ENCODE measurements at regions not wholly inside any gene's neighbourhood (a gene's known extent, or its start where the extent isn't known, plus 50 kb on each side); places are given as distances from the start of the nearest gene placed in this dataset.

DNA sequence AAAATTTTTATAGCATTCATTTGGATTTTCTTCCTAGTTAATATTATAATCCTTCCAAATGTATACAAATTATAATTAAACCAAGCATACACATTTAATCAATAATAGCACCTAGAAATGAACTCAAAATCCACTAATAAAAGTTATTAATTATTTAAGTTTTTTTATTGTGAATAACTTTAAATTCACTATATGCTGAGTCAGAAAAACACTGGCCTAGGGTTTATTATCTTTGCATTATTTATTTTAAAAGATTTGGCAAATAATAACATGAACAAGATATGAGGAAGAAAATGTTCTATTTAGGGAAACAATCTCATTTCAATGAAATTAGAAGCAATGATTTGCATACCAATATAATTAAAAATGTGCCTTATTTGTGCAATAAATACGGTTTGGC lies 951.5 kb downstream of the KCNT2 start:
- no peak for TF ChIP-seq EZH2 (IDR thresholded peaks at IDR 0.05; ENCODE audit: borderline replicate concordance, low read length)
- TF ChIP-seq, protein P1, sequence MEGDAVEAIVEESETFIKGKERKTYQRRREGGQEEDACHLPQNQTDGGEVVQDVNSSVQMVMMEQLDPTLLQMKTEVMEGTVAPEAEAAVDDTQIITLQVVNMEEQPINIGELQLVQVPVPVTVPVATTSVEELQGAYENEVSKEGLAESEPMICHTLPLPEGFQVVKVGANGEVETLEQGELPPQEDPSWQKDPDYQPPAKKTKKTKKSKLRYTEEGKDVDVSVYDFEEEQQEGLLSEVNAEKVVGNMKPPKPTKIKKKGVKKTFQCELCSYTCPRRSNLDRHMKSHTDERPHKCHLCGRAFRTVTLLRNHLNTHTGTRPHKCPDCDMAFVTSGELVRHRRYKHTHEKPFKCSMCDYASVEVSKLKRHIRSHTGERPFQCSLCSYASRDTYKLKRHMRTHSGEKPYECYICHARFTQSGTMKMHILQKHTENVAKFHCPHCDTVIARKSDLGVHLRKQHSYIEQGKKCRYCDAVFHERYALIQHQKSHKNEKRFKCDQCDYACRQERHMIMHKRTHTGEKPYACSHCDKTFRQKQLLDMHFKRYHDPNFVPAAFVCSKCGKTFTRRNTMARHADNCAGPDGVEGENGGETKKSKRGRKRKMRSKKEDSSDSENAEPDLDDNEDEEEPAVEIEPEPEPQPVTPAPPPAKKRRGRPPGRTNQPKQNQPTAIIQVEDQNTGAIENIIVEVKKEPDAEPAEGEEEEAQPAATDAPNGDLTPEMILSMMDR (IDR thresholded peaks at IDR 0.05; ENCODE audit: low read length): no peak
